HG02798 (cell line): ENCODE measurements at regions not wholly inside any gene's neighbourhood (a gene's known extent, or its start where the extent isn't known, plus 50 kb on each side); places are given as distances from the start of the nearest gene placed in this dataset.
"Not testable (repeated sequence)": the region's sequence is repeated elsewhere in the genome, so short reads cannot be mapped to it uniquely, and the experiment has no call there.

Source experiments
- ATAC-seq: cut with Tn5 transposase; IDR thresholded peaks from one replicate; pipeline ENCODE4 v1.9.1; 2021; ENCODE audit warnings: mild to moderate bottlenecking; ENCODE audit not compliant: unreplicated experiment, poor library complexity

DNA sequence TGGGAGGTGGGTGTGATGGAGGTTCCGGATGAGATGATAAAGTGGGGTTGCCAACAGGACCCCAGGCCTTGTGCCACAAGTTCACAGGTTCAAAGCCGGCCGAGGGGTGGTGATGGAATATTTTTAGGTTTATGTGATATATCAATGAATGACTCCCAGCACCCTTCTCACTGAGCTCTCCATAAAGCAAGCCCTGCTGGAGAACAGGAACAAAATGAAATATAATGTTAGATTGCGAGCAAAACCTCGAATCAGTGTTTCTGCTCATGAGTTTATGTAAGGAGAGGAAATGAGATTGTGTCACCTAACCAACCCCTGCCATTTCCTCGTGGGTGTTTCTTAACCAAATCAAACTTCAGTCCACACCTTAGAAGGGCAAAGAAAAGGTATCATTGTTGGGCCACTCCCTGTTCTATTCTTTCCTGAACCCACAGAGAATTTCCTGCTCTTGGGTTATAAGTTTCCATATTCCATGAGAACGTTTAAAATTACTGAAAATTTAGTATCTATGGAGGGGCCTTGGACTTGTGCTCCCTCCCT lies 192.2 kb upstream of the EXOC2 start:
- no peak for ATAC-seq

GRCh38 chr6:884570-884969 lies 191.6 kb upstream of the EXOC2 start:
- no peak for ATAC-seq

- no peak for ATAC-seq
Measured at GRCh38 chr6:882084-882598, 189.2 kb upstream of the EXOC2 start.

DNA sequence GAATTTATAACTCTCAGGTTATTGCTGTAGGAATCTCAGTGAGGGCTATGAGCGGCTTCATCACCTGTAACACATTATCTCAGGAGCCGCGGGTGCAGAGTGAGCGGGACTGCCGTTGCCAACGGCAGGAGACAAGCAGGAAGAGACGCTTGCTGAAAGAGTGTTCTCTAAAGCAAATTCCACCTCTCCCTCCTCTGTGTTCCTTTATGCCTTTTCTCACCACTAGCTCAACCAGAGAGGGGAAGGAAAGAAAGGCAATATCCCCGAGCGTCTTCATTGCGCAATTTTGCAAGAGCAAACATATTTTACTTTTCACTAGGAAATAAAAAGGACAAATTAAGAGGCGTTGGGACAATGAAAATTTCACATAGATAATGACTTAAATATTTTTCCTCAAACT lies 185.2 kb upstream of the EXOC2 start:
- no peak for ATAC-seq

- no peak for ATAC-seq
Measured at GRCh38 chr6:875012-875411, 182.1 kb upstream of the EXOC2 start.

DNA sequence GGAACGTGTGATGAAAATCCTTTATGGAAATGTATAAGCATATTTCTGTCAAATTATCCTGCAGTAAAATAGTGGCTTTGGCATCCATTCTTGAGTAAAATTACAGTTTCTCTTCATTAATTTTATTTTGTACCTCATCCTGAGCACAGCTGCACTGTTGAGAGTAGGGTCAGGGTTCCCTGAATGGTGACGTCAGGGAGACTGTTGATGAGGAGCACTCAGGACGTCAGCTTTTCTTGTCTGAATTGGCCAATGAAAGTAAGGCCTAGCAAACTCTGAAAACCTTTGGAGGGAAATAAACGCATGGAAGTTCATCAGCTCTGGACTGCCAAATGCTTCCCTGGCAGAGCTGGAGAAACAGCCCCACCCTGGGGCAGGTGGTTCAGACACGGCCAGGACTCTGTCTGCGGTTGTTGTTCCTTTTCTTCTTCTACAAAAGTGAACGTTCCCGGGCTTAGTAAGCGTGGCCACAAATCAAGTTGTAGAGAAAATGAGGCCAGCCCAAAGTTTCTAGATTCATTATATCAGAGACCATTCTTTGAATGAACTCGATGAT lies 179.7 kb upstream of the EXOC2 start:
- no peak for ATAC-seq

GRCh38 chr6:871503-871902 lies 178.6 kb upstream of the EXOC2 start:
- ATAC-seq, result no peak

DNA sequence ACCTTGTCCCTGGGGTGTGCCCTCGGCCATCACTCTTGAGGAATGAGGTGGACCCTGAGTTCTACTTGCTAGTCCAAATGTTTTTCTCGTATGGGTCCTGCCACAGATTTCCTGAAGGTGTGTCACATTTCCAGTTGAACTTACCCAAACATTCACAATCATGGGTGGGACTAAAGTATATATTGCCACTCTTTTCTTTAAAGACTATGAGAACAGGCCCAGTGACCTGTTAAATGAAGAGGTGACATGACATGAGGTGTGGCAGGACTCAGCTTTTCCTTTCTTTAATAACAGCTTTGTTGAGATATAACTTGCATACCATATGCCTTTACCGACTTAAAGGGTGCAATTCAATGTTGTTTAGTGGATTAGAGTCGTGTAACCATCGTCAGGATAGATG lies 177.2 kb upstream of the EXOC2 start:
- no peak for ATAC-seq

- no peak for ATAC-seq
Measured at GRCh38 chr6:868201-868600, 175.3 kb upstream of the EXOC2 start.

DNA sequence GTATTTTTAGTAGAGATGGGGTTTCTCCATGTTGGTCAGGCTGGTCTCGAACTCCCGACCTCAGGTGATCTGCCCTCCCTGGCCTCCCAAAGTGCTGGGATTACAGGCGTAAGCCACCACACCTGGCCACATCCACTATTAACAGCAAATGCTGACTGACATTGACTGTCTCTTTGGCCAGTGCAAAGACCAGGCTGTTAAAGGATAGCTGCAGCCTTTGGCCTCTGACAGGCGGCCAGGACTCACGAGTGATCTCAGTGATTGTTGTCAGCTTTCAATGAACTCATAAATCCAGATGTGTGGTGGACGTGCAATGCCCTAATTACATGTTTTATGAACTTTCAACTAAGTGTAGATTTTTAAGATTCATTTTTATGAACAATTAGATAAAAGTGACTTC lies 174.4 kb upstream of the EXOC2 start:
- no peak for ATAC-seq

- ATAC-seq, result no peak
Measured at GRCh38 chr6:866316-866715, 173.4 kb upstream of the EXOC2 start.

GRCh38 chr6:865846-866245 lies 172.9 kb upstream of the EXOC2 start:
- ATAC-seq, result no peak

GRCh38 chr6:863831-864230 lies 170.9 kb upstream of the EXOC2 start:
- ATAC-seq, result no peak

- ATAC-seq, result not testable (repeated sequence)
Measured at GRCh38 chr6:863127-863526, 170.2 kb upstream of the EXOC2 start.

- ATAC-seq, result no peak
Measured at GRCh38 chr6:859936-860335, 167.0 kb upstream of the EXOC2 start.

- ATAC-seq, result no peak
Measured at GRCh38 chr6:854406-855118, 161.6 kb upstream of the EXOC2 start.

DNA sequence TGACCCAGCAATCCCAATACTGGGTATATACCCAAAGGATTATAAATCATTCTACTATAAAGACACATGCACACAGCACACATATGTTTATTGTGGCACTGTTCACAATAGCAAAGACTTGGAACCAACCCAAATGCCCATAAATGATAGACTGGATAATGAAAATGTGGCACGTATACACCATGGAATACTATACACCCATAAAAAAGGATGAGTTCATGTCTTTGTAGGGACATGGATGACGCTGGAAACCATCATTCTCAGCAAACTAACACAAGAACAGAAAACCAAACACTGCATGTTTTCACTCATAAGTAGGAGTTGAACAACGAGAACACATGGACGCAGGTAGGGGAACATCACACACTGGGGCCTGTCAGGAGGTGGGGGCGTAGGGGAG lies 159.3 kb upstream of the EXOC2 start:
- ATAC-seq, result not testable (repeated sequence)

GRCh38 chr6:849075-849506 lies 156.2 kb upstream of the EXOC2 start:
- ATAC-seq, result no peak

GRCh38 chr6:845566-845965 lies 152.6 kb upstream of the EXOC2 start:
- ATAC-seq, result no peak

GRCh38 chr6:845101-845500 lies 152.2 kb upstream of the EXOC2 start:
- no peak for ATAC-seq

GRCh38 chr6:842141-842540 lies 149.2 kb upstream of the EXOC2 start:
- no peak for ATAC-seq

DNA sequence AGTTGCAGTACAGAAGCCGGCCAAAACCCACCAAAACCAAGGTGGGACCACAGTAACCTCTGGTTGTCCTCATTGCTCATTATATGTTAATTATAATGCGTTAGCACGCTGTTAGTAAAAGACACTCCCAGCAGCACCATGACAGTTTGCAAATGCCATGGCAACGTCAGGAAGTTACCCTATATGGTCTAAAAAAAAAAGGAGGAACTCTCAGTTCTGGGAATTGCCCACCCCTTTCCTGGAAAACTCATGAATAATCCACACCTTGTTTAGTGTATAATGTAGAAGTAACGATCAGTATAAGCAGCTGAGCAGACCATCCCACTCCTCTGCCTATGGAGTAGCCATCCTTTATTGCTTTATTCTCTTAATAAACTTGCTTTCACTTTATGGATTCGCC lies 148.6 kb upstream of the EXOC2 start:
- no peak for ATAC-seq
